Endothelial cell of umbilical vein (primary cell): ENCODE measurements at regions not wholly inside any gene's neighbourhood (a gene's known extent, or its start where the extent isn't known, plus 50 kb on each side); places are given as distances from the start of the nearest gene placed in this dataset.

Experiments used
- BruUV-seq: library from RNA; stranded (reverse); fragments of 400-500 nt; replicated peaks from 2 replicates; lab custom pipeline; 2021; lab: Mats Ljungman, UMichigan
- CTCF ChIA-PET: fragments of 300-600, 350-600 bp; sonication (Branson Sonifier 250); formaldehyde crosslinking; loops from one replicate; lab custom pipeline; 2021; ENCODE audit warnings: antibody characterized with exemption, inconsistent platforms; lab: Charles Lee
- POLR2A ChIA-PET: fragments of 300-600, 350-600 bp; sonication (Branson Sonifier 250); formaldehyde crosslinking; loops from one replicate; lab custom pipeline; 2021; ENCODE audit warnings: antibody characterized with exemption, inconsistent platforms; lab: Charles Lee
- DNase-seq: peaks from one replicate; pipeline ENCODE4 v3.0.0-alpha.2; 2011; ENCODE audit warnings: low read depth, low spot score
- FAIRE-seq: peaks from 2 replicates; lab custom pipeline; 2011; peaks lifted over from hg19 to GRCh38; lab: Jason Lieb, UNC
- H2AFZ ChIP-seq: 2 replicates; pipeline ENCODE4 v1.6.0; 2012; ENCODE audit warnings: low read depth, low read length, control low read depth, inconsistent platforms
- H3K27ac ChIP-seq: 2 replicates; pipeline ENCODE4 v1.5.1; 2011; ENCODE audit warnings: low read depth, mild to moderate bottlenecking, control low read depth, low read length, moderate library complexity; ENCODE audit not compliant: insufficient read depth
- H3K27me3 ChIP-seq, 2 experiments: 2 replicates each; pipeline versions ENCODE4 v1.6.0 to v1.6.1; 2011; ENCODE audit warnings: low read length in 2 of 2, mixed read lengths in 1 of 2; ENCODE audit not compliant: control insufficient read depth in 2 of 2, insufficient read depth in 2 of 2
- H3K36me3 ChIP-seq, 2 experiments: 2 replicates in 1 of 2; 3 replicates in 1 of 2; pipeline ENCODE4 v1.5.1; 2011; ENCODE audit warnings: low read length in 2 of 2, mild to moderate bottlenecking in 1 of 2, moderate library complexity in 1 of 2; ENCODE audit not compliant: control insufficient read depth in 2 of 2, insufficient read depth in 2 of 2; ENCODE audit errors: extremely low read depth in 1 of 2
- H3K4me1 ChIP-seq: 3 replicates; pipeline ENCODE4 v1.5.1; 2011; ENCODE audit warnings: mild to moderate bottlenecking, low read length; ENCODE audit not compliant: control insufficient read depth, insufficient read depth; ENCODE audit errors: extremely low read depth
- H3K4me2 ChIP-seq: 2 replicates; pipeline ENCODE4 v1.6.1; 2011; ENCODE audit warnings: low read length, control low read depth, mixed read lengths; ENCODE audit not compliant: insufficient read depth
- H3K4me3 ChIP-seq, 3 experiments: fragments of 200-600 bp in 1 of 3; sonication (generic), shearing (Covaris generic) in 1 of 3; replicated peaks in 1 of 3; 2 replicates each; pipeline ENCODE4 v1.5.1; 2011 to 2016; ENCODE audit warnings: control low read depth in 3 of 3, low read length in 3 of 3, mild to moderate bottlenecking in 2 of 3, inconsistent platforms in 1 of 3, low read depth in 1 of 3, moderate library complexity in 1 of 3; ENCODE audit not compliant: insufficient read depth in 1 of 3
- H3K79me2 ChIP-seq: 2 replicates; pipeline ENCODE4 v1.6.0; 2012; ENCODE audit warnings: low read length, inconsistent platforms; ENCODE audit not compliant: control insufficient read depth, insufficient read depth
- H3K9ac ChIP-seq: replicated peaks from 2 replicates; pipeline ENCODE3; 2011; ENCODE audit warnings: low read length, control low read depth; ENCODE audit not compliant: insufficient read depth; ENCODE audit errors: extremely low read depth
- H3K9me1 ChIP-seq: replicated peaks from 3 replicates; pipeline ENCODE4 v1.6.0; 2011; ENCODE audit warnings: mild to moderate bottlenecking, low read length; ENCODE audit not compliant: control insufficient read depth, insufficient read depth; ENCODE audit errors: extremely low read depth
- H3K9me3 ChIP-seq: replicated peaks from 2 replicates; pipeline ENCODE4 v1.5.1; 2012; ENCODE audit warnings: low read length, inconsistent platforms; ENCODE audit not compliant: control insufficient read depth, insufficient read depth
- H4K20me1 ChIP-seq: replicated peaks from 2 replicates; pipeline ENCODE3; 2011; ENCODE audit warnings: mild to moderate bottlenecking, low read length; ENCODE audit not compliant: control insufficient read depth, insufficient read depth; ENCODE audit errors: extremely low read depth
- EZH2 ChIP-seq: IDR thresholded peaks from 2 replicates; pipeline ENCODE4 v1.6.1; 2012; ENCODE audit warnings: borderline replicate concordance, low read depth, mild to moderate bottlenecking, moderate library complexity, low read length, inconsistent platforms; ENCODE audit not compliant: severe bottlenecking
- FOS ChIP-seq: IDR thresholded peaks from 2 replicates; pipeline ENCODE4 v1.6.1; 2011; ENCODE audit warnings: mild to moderate bottlenecking, low read length, moderate library complexity, borderline replicate concordance; ENCODE audit not compliant: insufficient read depth
- GATA2 ChIP-seq: IDR thresholded peaks from 2 replicates; pipeline ENCODE4 v1.7.0; 2011; ENCODE audit warnings: low read depth, mild to moderate bottlenecking, moderate library complexity, mixed read lengths, low read length; ENCODE audit not compliant: insufficient read length, insufficient read depth
- JUN ChIP-seq: IDR thresholded peaks from 2 replicates; pipeline ENCODE4 v1.6.1; 2011; ENCODE audit warnings: borderline replicate concordance, low read depth; ENCODE audit not compliant: insufficient read length, insufficient read depth
- MYC ChIP-seq: IDR thresholded peaks from one replicate; pipeline ENCODE4 v1.6.1; 2011; ENCODE audit warnings: mild to moderate bottlenecking, low read depth, low read length
- POLR2A ChIP-seq: IDR thresholded peaks from 2 replicates; pipeline ENCODE4 v1.6.1; 2012; ENCODE audit warnings: low read depth, mild to moderate bottlenecking, control low read depth, low read length
- POLR2AphosphoS5 ChIP-seq: IDR thresholded peaks from 2 replicates; pipeline ENCODE4 v1.6.1; 2012; ENCODE audit warnings: low read depth, mild to moderate bottlenecking, control low read depth, low read length, moderate library complexity; ENCODE audit not compliant: insufficient read depth
- dilution Hi-C: fragments of 300-500 bp; cut with MboI; formaldehyde crosslinking; loops from one replicate; pipeline ENCODE4 v1.15.0; 2019; ENCODE audit warnings: low sequenced_read_pairs; ENCODE audit not compliant: extremely low pct_ligation_motif_present
- intact Hi-C: fragments of 100-400 bp; cut with micrococcal nuclease; formaldehyde crosslinking; loops from one replicate; pipeline ENCODE4 v1.10.0; 2022
- TF ChIP-seq, protein P1 (sequence below): IDR thresholded peaks from 2 replicates; pipeline ENCODE4 v1.6.1; 2011; ENCODE audit not compliant: insufficient read depth, insufficient read length
- TF ChIP-seq, protein P2 (sequence below), 2 donors: IDR thresholded peaks; 1 replicate in 1 of 2; 2 replicates in 1 of 2; pipeline ENCODE4 v1.5.1; 2011; ENCODE audit warnings: low read length in 2 of 2, mild to moderate bottlenecking in 2 of 2, moderate library complexity in 2 of 2, control low read depth in 1 of 2, inconsistent platforms in 1 of 2, low read depth in 1 of 2; ENCODE audit not compliant: insufficient read depth in 1 of 2; ENCODE audit errors: extremely low read depth in 1 of 2

DNA sequence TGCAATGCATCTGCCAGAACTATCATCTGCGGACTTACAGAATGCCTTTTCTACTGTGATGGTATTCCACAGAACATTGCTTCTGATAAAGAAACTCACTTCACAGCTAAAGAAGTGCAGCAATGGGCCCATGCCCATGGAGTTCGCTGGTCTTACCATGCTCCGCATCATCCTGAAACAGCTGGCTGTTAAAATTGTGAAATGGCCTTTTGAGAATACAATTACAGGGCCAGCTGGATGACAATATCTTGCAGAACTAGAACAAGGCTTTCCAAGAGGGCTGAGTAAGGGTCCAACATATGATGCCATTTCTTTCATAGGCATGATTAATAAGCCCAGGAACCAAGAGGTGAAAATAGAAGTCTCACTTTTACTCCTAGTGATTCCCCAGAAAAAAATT lies 104.1 kb upstream of the ADCY1 start:
- CTCF ChIA-PET, result no interaction called here

More for the DNA sequence above, 104.1 kb upstream of the ADCY1 start:
- no TSS peak for BruUV-seq
- H3K27me3 ChIP-seq, result no peaks in the 10 kb centered on the region
- intact Hi-C loops, result no loop called here
- H3K9me3 ChIP-seq, result no peaks in the 10 kb centered on the region
- no peak overlapping the region for H3K9ac ChIP-seq
- dilution Hi-C loops, result no loop called here
- H3K4me1 ChIP-seq, result no peaks in the 10 kb centered on the region
- no peak for TF ChIP-seq POLR2A
- TF ChIP-seq EZH2, result no peak
- no peak for TF ChIP-seq GATA2
- no peak for TF ChIP-seq FOS
- TF ChIP-seq, protein P1, sequence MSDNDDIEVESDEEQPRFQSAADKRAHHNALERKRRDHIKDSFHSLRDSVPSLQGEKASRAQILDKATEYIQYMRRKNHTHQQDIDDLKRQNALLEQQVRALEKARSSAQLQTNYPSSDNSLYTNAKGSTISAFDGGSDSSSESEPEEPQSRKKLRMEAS, result no peak
- no peak for TF ChIP-seq MYC
- no peak for TF ChIP-seq JUN
- TF ChIP-seq, protein P2, sequence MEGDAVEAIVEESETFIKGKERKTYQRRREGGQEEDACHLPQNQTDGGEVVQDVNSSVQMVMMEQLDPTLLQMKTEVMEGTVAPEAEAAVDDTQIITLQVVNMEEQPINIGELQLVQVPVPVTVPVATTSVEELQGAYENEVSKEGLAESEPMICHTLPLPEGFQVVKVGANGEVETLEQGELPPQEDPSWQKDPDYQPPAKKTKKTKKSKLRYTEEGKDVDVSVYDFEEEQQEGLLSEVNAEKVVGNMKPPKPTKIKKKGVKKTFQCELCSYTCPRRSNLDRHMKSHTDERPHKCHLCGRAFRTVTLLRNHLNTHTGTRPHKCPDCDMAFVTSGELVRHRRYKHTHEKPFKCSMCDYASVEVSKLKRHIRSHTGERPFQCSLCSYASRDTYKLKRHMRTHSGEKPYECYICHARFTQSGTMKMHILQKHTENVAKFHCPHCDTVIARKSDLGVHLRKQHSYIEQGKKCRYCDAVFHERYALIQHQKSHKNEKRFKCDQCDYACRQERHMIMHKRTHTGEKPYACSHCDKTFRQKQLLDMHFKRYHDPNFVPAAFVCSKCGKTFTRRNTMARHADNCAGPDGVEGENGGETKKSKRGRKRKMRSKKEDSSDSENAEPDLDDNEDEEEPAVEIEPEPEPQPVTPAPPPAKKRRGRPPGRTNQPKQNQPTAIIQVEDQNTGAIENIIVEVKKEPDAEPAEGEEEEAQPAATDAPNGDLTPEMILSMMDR (IDR thresholded peaks at IDR 0.05; ENCODE audit: extremely low read depth in 1 of 2, insufficient read depth in 1 of 2, low read depth in 1 of 2, low read length in 2 of 2), result no peak
- TF ChIP-seq POLR2AphosphoS5, result no peak
- DNase-seq (no peak), FAIRE-seq (no peak)
- H3K36me3 ChIP-seq, result no peaks in the 10 kb centered on the region
- POLR2A ChIA-PET, result no interaction called here
- H3K27ac ChIP-seq, result no peak overlapping the region
- no peaks in the 10 kb centered on the region for H3K9me1 ChIP-seq
- no peak overlapping the region for H3K4me3 ChIP-seq
- H3K79me2 ChIP-seq, result no peaks in the 10 kb centered on the region
- H3K4me2 ChIP-seq, result no peak overlapping the region
- no peak overlapping the region for H2AFZ ChIP-seq
- no peaks in the 10 kb centered on the region for H4K20me1 ChIP-seq
